Smooth muscle cell (in vitro differentiated cells): ENCODE measurements at regions not wholly inside any gene's neighbourhood (a gene's known extent, or its start where the extent isn't known, plus 50 kb on each side); places are given as distances from the start of the nearest gene placed in this dataset.

Source experiments
- DNase-seq: peaks from one replicate; lab custom pipeline; 2025; ENCODE audit not compliant: unreplicated experiment; lab: John Stamatoyannopoulos, UW
- H2AFZ ChIP-seq: fragments of 200-600 bp; sonication (generic); 2 replicates; pipeline ENCODE4 v1.6.0; 2016; ENCODE audit warnings: antibody characterized with exemption, low read depth, mild to moderate bottlenecking
- H3F3A ChIP-seq: fragments of 200-600 bp; sonication (generic); 2 replicates; pipeline ENCODE4 v1.6.0; 2017; ENCODE audit warnings: antibody characterized with exemption, low read depth
- H3K27ac ChIP-seq: fragments of 200-600 bp; sonication (generic); 2 replicates; pipeline ENCODE4 v1.5.1; 2016; ENCODE audit warnings: low read depth, mild to moderate bottlenecking
- H3K27me3 ChIP-seq: fragments of 200-600 bp; sonication (generic); 2 replicates; pipeline ENCODE4 v1.6.1; 2016; ENCODE audit warnings: low read depth, mild to moderate bottlenecking
- H3K36me3 ChIP-seq: fragments of 200-600 bp; sonication (generic); 2 replicates; pipeline ENCODE4 v1.5.1; 2016; ENCODE audit warnings: low read depth
- H3K4me1 ChIP-seq: fragments of 200-600 bp; sonication (generic); 2 replicates; pipeline ENCODE4 v1.5.1; 2016; ENCODE audit warnings: low read depth
- H3K4me2 ChIP-seq: fragments of 200-600 bp; sonication (generic); 2 replicates; pipeline ENCODE4 v1.6.0; 2016; ENCODE audit warnings: mild to moderate bottlenecking
- H3K4me3 ChIP-seq: fragments of 200-600 bp; sonication (generic); 2 replicates; pipeline ENCODE4 v1.5.1; 2016; ENCODE audit warnings: mild to moderate bottlenecking
- H3K79me2 ChIP-seq: fragments of 200-600 bp; sonication (generic); 2 replicates; pipeline ENCODE4 v1.6.0; 2016; ENCODE audit warnings: low read depth, mild to moderate bottlenecking
- H3K9ac ChIP-seq: fragments of 200-600 bp; sonication (generic); 2 replicates; pipeline ENCODE4 v1.6.0; 2016; ENCODE audit warnings: low read depth
- H3K9me3 ChIP-seq: fragments of 200-600 bp; sonication (generic); replicated peaks from 2 replicates; pipeline ENCODE4 v1.5.1; 2016; ENCODE audit warnings: low read depth
- H4K20me1 ChIP-seq: fragments of 200-600 bp; sonication (generic); 2 replicates; pipeline ENCODE4 v1.6.0; 2016; ENCODE audit warnings: low read depth
- CTCF ChIP-seq: fragments of 200-600 bp; sonication (generic); IDR thresholded peaks from 2 replicates; pipeline ENCODE4 v1.5.1; 2017; ENCODE audit warnings: borderline replicate concordance, mild to moderate bottlenecking, antibody characterized with exemption; ENCODE audit not compliant: insufficient read depth, poor library complexity, severe bottlenecking
- WGBS: methylation state at CpG from one replicate; pipeline ENCODE4 v1.1.7; 2016; ENCODE audit warnings: low lambda C conversion rate; 5-methylcytosine and 5-hydroxymethylcytosine counted together

GRCh38 chrX:68950937-68951336 lies 122.1 kb downstream of the EFNB1 start:
- Histone ChIP-seq H4K20me1 (no peaks in the 10 kb centered on the region), H3K36me3 (no peaks in the 10 kb centered on the region), H3K4me3 (no peak overlapping the region), H2AFZ (no peak overlapping the region), H3K9ac (no peak overlapping the region), H3K4me2 (no peak overlapping the region), H3K27me3 (no peaks in the 10 kb centered on the region), H3K9me3 (peaks cover 10% of the 10 kb centered on the region), H3K4me1 (no peaks in the 10 kb centered on the region), H3K27ac (no peak overlapping the region), H3K79me2 (no peaks in the 10 kb centered on the region), H3F3A (no peaks in the 10 kb centered on the region)
- no peak for DNase-seq
- no peak for TF ChIP-seq CTCF
- WGBS = 77% methylated on average over 2 of the region's 2 CpGs

GRCh38 chrX:68947882-68948605 lies 119.2 kb downstream of the EFNB1 start:
- no peak overlapping the region for H3K4me2 ChIP-seq
- no peaks in the 10 kb centered on the region for H3K79me2 ChIP-seq
- TF ChIP-seq CTCF = no peak
- H3K36me3 ChIP-seq = no peaks in the 10 kb centered on the region
- no peaks in the 10 kb centered on the region for H4K20me1 ChIP-seq
- H3F3A ChIP-seq = no peaks in the 10 kb centered on the region
- no peak overlapping the region for H2AFZ ChIP-seq
- H3K9me3 ChIP-seq = no peaks in the 10 kb centered on the region
- no peaks in the 10 kb centered on the region for H3K27me3 ChIP-seq
- DNase-seq = no peak
- WGBS = 65% methylated on average over 6 of the region's 6 CpGs
- no peak overlapping the region for H3K27ac ChIP-seq
- H3K9ac ChIP-seq = no peak overlapping the region
- no peak overlapping the region for H3K4me3 ChIP-seq
- no peaks in the 10 kb centered on the region for H3K4me1 ChIP-seq

GRCh38 chrX:68945603-68946228 lies 116.9 kb downstream of the EFNB1 start:
- no peaks in the 10 kb centered on the region for H3F3A ChIP-seq
- H3K36me3 ChIP-seq = no peaks in the 10 kb centered on the region
- no peak overlapping the region for H3K4me2 ChIP-seq
- no peaks in the 10 kb centered on the region for H3K27me3 ChIP-seq
- H2AFZ ChIP-seq = no peak overlapping the region
- no peaks in the 10 kb centered on the region for H3K79me2 ChIP-seq
- no peak overlapping the region for H3K4me3 ChIP-seq
- H3K27ac ChIP-seq = no peak overlapping the region
- DNase-seq = no peak
- H3K4me1 ChIP-seq = no peaks in the 10 kb centered on the region
- no peak overlapping the region for H3K9ac ChIP-seq
- no peaks in the 10 kb centered on the region for H3K9me3 ChIP-seq
- TF ChIP-seq CTCF = peak; percentile 25
- WGBS = 68% methylated on average over 10 of the region's 10 CpGs
- H4K20me1 ChIP-seq = no peaks in the 10 kb centered on the region

- no peak for TF ChIP-seq CTCF
- Histone ChIP-seq H3K27me3 (no peaks in the 10 kb centered on the region), H3K9ac (no peak overlapping the region), H3K79me2 (no peaks in the 10 kb centered on the region), H3K4me2 (no peak overlapping the region), H3K36me3 (no peaks in the 10 kb centered on the region), H3F3A (no peaks in the 10 kb centered on the region), H3K9me3 (no peaks in the 10 kb centered on the region), H3K4me3 (no peak overlapping the region), H3K27ac (no peak overlapping the region), H4K20me1 (no peaks in the 10 kb centered on the region), H2AFZ (no peak overlapping the region), H3K4me1 (no peaks in the 10 kb centered on the region)
- DNase-seq = no peak
- 83% methylated on average over 2 of the region's 2 CpGs for WGBS
These were observed 116.3 kb downstream of the EFNB1 start for GRCh38 chrX:68945081-68945602.
